ENCODE measurements at regions not wholly inside any gene's neighbourhood (a gene's known extent, or its start where the extent isn't known, plus 50 kb on each side); places are given as distances from the start of the nearest gene placed in this dataset.

GRCh38 chrX:116357329-116357728, 79.1 kb upstream of the SLC6A14 start:
- no peak for TF ChIP-seq CTCF (IDR thresholded peaks at IDR 0.05; ENCODE audit: insufficient read depth, low read depth, low read length)
- no peak for TF ChIP-seq EZH2 (IDR thresholded peaks at IDR 0.05; ENCODE audit: insufficient read depth, low read length)

Data from astrocyte (in vitro differentiated cells and primary cell).